ENCODE measurements at regions not wholly inside any gene's neighbourhood (a gene's known extent, or its start where the extent isn't known, plus 50 kb on each side); places are given as distances from the start of the nearest gene placed in this dataset.
"Not testable (repeated sequence)": the region's sequence is repeated elsewhere in the genome, so short reads cannot be mapped to it uniquely, and the experiment has no call there.

DNA sequence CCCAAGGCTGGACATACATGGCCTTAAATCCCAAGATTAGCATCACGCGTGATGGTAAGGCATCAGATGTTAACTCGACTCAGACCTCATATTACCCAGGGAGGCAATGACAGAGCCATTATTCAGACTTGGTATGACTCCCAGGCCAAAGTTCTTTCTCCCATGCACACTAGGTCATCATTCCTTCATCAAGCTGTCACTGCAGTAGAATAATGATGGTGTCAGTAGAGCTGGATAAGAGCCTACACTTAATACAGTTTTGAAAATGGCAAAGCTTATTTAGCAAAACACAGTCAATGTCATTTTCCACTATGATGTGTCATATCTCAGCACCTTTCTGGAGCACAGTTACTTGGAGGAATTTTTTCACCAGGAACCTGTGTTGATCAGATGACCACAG is 663.3 kb downstream of the SUCLG1 start:
- intact Hi-C loops (cut with DNase I; ENCODE audit: low total_unique reads): no loop called here
- no peak for DNase-seq

DNA sequence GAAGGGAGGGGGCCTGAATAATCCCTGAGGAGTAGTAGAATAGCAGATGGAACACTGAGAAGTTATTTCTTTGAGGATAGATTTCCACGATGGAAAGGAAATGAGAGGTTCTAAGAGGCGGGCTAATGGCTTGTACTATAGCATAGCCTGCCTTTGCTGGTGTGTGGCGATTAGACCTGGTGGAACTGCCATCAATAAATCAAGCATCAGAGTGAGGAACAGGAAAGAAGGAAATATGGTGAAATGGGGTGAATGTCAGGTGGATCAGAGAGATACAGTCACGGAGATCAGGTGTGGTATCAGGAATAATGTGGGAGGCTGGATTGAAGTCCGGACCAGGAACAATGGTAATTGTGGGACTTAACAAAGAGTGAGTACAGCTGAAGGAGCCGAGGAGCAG is 668.6 kb downstream of the SUCLG1 start:
- DNase-seq; H3K4me3 ChIP-seq; H3K27ac ChIP-seq; H3K27me3 ChIP-seq; H3K9me3 ChIP-seq; intact Hi-C loops (cut with DNase I; ENCODE audit: low total_unique reads); H3K4me1 ChIP-seq; H3K36me3 ChIP-seq (ENCODE audit: low read depth, missing control alignments): not testable (repeated sequence)
- 88 to 90% methylated on average over 6 of the region's 6 CpGs for WGBS, 2 donors

More for the DNA sequence above, 663.3 kb downstream of the SUCLG1 start:
- no peaks in the 10 kb centered on the region for H3K4me1 ChIP-seq
- H3K9me3 ChIP-seq: no peaks in the 10 kb centered on the region
- H3K4me3 ChIP-seq: no peak overlapping the region
- 77 to 88% methylated on average over 3 of the region's 3 CpGs for WGBS, 2 donors
- H3K27ac ChIP-seq: no peak overlapping the region
- H3K36me3 ChIP-seq (ENCODE audit: low read depth, missing control alignments): no peaks in the 10 kb centered on the region
- TF ChIP-seq POLR2A (IDR thresholded peaks at IDR 0.05): no peak
- TF ChIP-seq, protein P1, sequence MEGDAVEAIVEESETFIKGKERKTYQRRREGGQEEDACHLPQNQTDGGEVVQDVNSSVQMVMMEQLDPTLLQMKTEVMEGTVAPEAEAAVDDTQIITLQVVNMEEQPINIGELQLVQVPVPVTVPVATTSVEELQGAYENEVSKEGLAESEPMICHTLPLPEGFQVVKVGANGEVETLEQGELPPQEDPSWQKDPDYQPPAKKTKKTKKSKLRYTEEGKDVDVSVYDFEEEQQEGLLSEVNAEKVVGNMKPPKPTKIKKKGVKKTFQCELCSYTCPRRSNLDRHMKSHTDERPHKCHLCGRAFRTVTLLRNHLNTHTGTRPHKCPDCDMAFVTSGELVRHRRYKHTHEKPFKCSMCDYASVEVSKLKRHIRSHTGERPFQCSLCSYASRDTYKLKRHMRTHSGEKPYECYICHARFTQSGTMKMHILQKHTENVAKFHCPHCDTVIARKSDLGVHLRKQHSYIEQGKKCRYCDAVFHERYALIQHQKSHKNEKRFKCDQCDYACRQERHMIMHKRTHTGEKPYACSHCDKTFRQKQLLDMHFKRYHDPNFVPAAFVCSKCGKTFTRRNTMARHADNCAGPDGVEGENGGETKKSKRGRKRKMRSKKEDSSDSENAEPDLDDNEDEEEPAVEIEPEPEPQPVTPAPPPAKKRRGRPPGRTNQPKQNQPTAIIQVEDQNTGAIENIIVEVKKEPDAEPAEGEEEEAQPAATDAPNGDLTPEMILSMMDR (IDR thresholded peaks at IDR 0.05): no peak
- no peaks in the 10 kb centered on the region for H3K27me3 ChIP-seq

DNA sequence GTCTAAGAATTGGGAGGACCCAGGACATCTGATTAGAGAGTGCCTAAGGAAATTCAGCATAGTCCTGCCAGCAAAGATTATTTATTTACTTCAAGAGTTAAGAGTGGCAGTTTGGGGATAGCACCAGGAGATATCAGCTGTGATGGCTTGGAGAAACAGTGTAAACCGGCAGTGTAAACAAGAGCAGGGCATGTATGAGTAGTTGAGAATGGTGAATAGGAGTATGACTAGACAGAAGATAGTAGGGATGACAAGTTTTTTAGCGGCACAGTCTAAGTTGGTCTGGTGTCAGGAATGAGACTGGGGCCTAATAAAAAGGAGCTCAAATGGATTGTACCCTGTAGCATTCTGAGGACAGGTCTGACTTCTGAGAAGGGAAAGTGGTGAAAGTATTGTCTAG is 669.4 kb downstream of the SUCLG1 start:
- intact Hi-C loops (cut with DNase I; ENCODE audit: low total_unique reads); H3K27me3 ChIP-seq; H3K27ac ChIP-seq; H3K9me3 ChIP-seq; H3K4me1 ChIP-seq; H3K36me3 ChIP-seq (ENCODE audit: low read depth, missing control alignments); DNase-seq; H3K4me3 ChIP-seq: not testable (repeated sequence)
- WGBS, 2 donors: 88 to 98% methylated on average over 2 of the region's 2 CpGs

DNA sequence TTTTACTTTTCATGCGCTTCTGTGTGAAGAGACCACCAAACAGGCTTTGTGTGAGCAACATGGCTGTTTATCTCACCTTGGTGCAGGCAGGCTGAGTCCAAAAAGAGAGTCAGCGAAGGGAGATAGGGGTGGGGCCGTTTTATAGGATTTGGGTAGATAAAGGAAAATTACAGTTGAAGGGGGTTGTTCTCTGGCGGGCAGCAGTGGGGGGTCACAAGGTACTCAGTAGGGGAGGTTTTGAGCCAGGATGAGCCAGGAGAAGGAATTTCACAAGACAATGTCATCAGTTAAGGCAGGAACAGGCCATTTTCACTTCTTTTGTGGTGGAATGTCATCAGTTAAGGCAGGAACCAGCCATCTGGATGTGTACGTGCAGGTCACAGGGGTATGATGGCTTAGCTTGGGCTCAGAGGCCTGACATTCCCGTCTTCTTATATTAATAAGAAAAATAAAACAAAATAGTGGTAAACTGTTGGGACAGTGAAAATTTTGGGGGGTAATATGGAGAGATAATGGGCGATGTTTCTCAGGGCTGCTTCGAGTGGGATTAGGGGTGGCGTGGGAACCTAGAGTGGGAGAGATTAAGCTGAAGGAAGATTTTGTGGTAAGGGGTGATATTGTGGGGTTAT is 670.0 kb downstream of the SUCLG1 start:
- WGBS, 2 donors: 87 to 92% methylated on average over 9 of the region's 9 CpGs
- DNase-seq; H3K4me3 ChIP-seq; H3K36me3 ChIP-seq (ENCODE audit: low read depth, missing control alignments); H3K9me3 ChIP-seq; H3K27me3 ChIP-seq; H3K4me1 ChIP-seq; H3K27ac ChIP-seq; intact Hi-C loops (cut with DNase I; ENCODE audit: low total_unique reads): not testable (repeated sequence)

DNA sequence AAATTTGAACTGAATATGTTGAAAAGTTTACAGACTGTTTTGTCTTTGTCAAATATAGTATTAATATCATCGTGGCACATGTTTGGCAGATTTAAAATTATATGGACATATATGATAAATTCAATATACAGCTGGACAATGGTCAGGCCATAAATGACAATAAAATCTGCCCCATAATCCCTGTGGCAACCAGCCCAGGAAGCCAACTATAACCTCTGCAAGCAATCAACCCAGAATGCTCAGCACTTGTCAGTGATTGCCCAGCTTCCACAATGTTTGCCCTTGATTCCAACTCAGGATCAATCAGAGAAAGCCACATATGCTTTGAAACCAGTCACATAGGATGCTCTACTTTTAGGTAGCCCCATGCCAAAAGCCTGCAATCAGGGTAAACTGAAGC is 671.9 kb downstream of the SUCLG1 start:
- Histone ChIP-seq H3K27ac (no peak overlapping the region), H3K9me3 (no peaks in the 10 kb centered on the region), H3K4me3 (no peak overlapping the region), H3K4me1 (no peaks in the 10 kb centered on the region), H3K27me3 (no peaks in the 10 kb centered on the region), H3K36me3 (ENCODE audit: low read depth, missing control alignments) (no peaks in the 10 kb centered on the region)
- intact Hi-C loops (cut with DNase I; ENCODE audit: low total_unique reads): no loop called here
- 75 to 87% methylated on average over 1 of the region's 1 CpG for WGBS, 2 donors
- TF ChIP-seq, protein P1 (IDR thresholded peaks at IDR 0.05): no peak
- TF ChIP-seq POLR2A (IDR thresholded peaks at IDR 0.05): no peak
- DNase-seq: no peak

DNA sequence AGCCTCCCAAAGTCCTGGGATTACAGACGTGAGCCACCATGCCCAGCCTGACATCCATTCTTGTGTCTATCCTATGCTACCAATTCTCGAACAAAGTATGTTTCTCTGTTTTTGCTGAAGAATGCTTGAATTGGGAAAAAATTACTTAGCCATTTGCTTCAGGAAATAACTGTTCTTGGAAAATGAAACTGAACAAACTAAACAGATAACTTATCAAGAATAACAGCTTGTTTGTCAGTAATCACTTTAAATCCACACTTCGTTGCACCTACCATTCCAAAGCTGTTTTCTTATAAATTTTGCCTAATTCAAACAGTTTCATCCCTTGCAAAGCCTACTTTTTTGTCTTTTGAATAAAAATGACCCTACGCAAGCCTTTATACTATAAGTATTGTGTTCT is 672.9 kb downstream of the SUCLG1 start:
- H3K9me3 ChIP-seq: no peaks in the 10 kb centered on the region
- no peaks in the 10 kb centered on the region for H3K36me3 ChIP-seq (ENCODE audit: low read depth, missing control alignments)
- 79 to 80% methylated on average over 4 of the region's 4 CpGs for WGBS, 2 donors
- no peak overlapping the region for H3K4me3 ChIP-seq
- TF ChIP-seq, protein P1 (IDR thresholded peaks at IDR 0.05): no peak
- no peak for TF ChIP-seq POLR2A (IDR thresholded peaks at IDR 0.05)
- no peak overlapping the region for H3K27ac ChIP-seq
- no peaks in the 10 kb centered on the region for H3K4me1 ChIP-seq
- no peaks in the 10 kb centered on the region for H3K27me3 ChIP-seq
- intact Hi-C loops (cut with DNase I; ENCODE audit: low total_unique reads): no loop called here
- DNase-seq: no peak

Data from testis (tissue), 2 donors.